Suprapubic skin (tissue), 4 donors: ENCODE measurements at regions not wholly inside any gene's neighbourhood (a gene's known extent, or its start where the extent isn't known, plus 50 kb on each side); places are given as distances from the start of the nearest gene placed in this dataset.

Experiments
- DNase-seq, 2 donors: peaks; one replicate each; pipeline ENCODE4 v3.0.0-alpha.2; 2019; ENCODE audit warnings: low spot score in 2 of 2
- H3K27ac ChIP-seq: fragments of 200-600 bp; sonication (generic); one replicate; pipeline ENCODE4 v1.5.1; 2019
- H3K27me3 ChIP-seq: fragments of 200-600 bp; sonication (generic); one replicate; pipeline ENCODE4 v1.5.1; 2019
- H3K36me3 ChIP-seq: fragments of 200-600 bp; sonication (generic); one replicate; pipeline ENCODE4 v1.5.1; 2019
- H3K4me1 ChIP-seq: fragments of 200-600 bp; sonication (generic); one replicate; pipeline ENCODE4 v1.5.1; 2019
- H3K4me3 ChIP-seq: fragments of 200-600 bp; sonication (generic); one replicate; pipeline ENCODE4 v1.5.1; 2019; ENCODE audit warnings: mild to moderate bottlenecking
- H3K9me3 ChIP-seq: fragments of 200-600 bp; sonication (generic); one replicate; pipeline ENCODE4 v1.5.1; 2019
- EP300 ChIP-seq: sonication (generic); formaldehyde crosslinking; IDR thresholded peaks from one replicate; pipeline ENCODE4 v1.6.1; 2017; ENCODE audit warnings: antibody characterized with exemption
- POLR2A ChIP-seq, 2 donors: fragments of 450-650 bp; IDR thresholded peaks; one replicate each; pipeline ENCODE4 v1.6.1; 2017; ENCODE audit warnings: antibody characterized with exemption in 2 of 2, mild to moderate bottlenecking in 2 of 2, moderate library complexity in 2 of 2
- POLR2AphosphoS5 ChIP-seq, 3 donors: sonication (generic); formaldehyde crosslinking; IDR thresholded peaks; one replicate each; pipeline ENCODE4 v1.6.1; 2017; ENCODE audit warnings: antibody characterized with exemption in 3 of 3
- WGBS: methylation state at CpG from one replicate; pipeline ENCODE4 v1.1.5; 2018; 5-methylcytosine and 5-hydroxymethylcytosine counted together
- TF ChIP-seq, protein P1 (sequence below), 2 donors: fragments of 200-600 bp in 1 of 2; fragments of 450-650 bp in 1 of 2; sonication (generic) in 1 of 2; IDR thresholded peaks; one replicate each; pipeline ENCODE4 v1.5.1; 2016 to 2019; ENCODE audit warnings: antibody characterized with exemption in 2 of 2, mild to moderate bottlenecking in 1 of 2, moderate library complexity in 1 of 2

DNA sequence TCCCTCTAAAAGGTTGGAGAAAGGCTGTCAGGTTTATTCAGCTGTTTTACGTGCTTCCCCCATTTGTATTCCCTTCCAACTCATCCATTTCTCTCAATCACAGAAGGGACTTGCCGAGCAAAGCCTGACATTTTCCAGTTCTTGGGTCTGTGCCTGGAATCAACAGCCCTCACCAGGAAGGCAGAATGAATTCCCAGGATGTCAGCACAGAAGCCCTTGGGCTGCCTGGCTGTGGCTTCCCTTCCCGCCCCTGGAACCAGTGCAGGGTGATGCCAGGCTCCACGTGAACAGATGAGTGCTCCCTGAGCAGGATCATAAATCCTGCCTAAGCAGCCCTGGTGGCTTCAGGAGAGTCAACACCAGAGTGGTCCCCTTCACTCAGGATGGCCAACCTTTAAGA lies 86.1 kb upstream of the CD83 start:
- H3K36me3 ChIP-seq, result no peaks in the 10 kb centered on the region
- no peaks in the 10 kb centered on the region for H3K9me3 ChIP-seq
- no peak overlapping the region for H3K27ac ChIP-seq
- peaks cover 20% of the 10 kb centered on the region for H3K27me3 ChIP-seq
- TF ChIP-seq POLR2A (IDR thresholded peaks at IDR 0.05) (no peak), EP300 (no peak), POLR2AphosphoS5 (IDR thresholded peaks at IDR 0.05) (no peak)
- H3K4me3 ChIP-seq, result no peak overlapping the region
- peaks cover 10% of the 10 kb centered on the region for H3K4me1 ChIP-seq
- no peak for DNase-seq
- 22% methylated on average over 3 of the region's 4 CpGs for WGBS

DNA sequence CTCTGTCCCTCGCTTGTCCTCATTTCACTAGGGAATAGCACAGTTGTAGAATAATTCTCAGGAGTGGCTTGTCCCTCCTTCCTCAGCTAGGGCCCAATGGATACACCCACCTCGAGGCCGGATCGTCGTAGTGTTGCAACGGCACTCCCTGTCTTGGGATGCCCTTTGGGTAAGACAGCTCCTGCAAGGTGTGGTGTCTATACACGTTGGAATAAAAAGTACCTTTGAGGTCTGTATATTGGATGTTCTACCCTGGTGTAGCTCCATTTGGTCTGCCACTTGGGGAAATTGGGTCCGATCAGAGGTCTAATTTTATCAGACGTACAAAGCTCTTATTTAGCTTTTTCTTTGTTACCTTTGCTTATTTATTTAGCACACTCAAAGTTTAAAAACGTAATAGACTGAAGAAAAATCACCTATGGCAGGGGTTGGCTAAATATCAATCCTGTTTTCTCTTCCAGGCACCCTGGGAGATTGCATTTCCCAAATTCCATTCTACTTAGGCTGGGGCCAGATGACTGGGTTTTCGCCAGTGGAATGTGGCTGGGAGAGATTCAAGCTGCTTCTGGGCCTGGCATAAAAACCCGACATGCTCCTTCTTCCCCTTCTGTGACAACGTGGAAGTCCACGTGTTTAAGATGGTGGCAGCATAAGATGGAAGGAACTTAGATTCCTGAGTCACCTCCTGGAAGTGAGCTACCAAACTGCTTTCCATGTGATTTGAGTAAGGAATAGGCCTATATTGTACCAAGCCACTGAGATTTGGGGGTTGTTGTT lies 82.3 kb upstream of the CD83 start:
- no peak overlapping the region for H3K4me3 ChIP-seq
- no peaks in the 10 kb centered on the region for H3K36me3 ChIP-seq
- no peak for DNase-seq
- H3K27me3 ChIP-seq, result peaks cover 20% of the 10 kb centered on the region
- WGBS, result 56% methylated on average over 14 of the region's 14 CpGs
- no peaks in the 10 kb centered on the region for H3K9me3 ChIP-seq
- H3K27ac ChIP-seq, result peak overlapping the region; percentile 27
- TF ChIP-seq POLR2A (IDR thresholded peaks at IDR 0.05) (no peak), POLR2AphosphoS5 (IDR thresholded peaks at IDR 0.05) (no peak), EP300 (no peak)
- TF ChIP-seq, protein P1, sequence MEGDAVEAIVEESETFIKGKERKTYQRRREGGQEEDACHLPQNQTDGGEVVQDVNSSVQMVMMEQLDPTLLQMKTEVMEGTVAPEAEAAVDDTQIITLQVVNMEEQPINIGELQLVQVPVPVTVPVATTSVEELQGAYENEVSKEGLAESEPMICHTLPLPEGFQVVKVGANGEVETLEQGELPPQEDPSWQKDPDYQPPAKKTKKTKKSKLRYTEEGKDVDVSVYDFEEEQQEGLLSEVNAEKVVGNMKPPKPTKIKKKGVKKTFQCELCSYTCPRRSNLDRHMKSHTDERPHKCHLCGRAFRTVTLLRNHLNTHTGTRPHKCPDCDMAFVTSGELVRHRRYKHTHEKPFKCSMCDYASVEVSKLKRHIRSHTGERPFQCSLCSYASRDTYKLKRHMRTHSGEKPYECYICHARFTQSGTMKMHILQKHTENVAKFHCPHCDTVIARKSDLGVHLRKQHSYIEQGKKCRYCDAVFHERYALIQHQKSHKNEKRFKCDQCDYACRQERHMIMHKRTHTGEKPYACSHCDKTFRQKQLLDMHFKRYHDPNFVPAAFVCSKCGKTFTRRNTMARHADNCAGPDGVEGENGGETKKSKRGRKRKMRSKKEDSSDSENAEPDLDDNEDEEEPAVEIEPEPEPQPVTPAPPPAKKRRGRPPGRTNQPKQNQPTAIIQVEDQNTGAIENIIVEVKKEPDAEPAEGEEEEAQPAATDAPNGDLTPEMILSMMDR (IDR thresholded peaks at IDR 0.05), result no peak
- peaks cover 15% of the 10 kb centered on the region for H3K4me1 ChIP-seq

- Histone ChIP-seq H3K9me3 (no peaks in the 10 kb centered on the region), H3K36me3 (no peaks in the 10 kb centered on the region), H3K4me1 (peaks cover 15% of the 10 kb centered on the region), H3K4me3 (no peak overlapping the region), H3K27ac (peak overlapping the region; percentile 27), H3K27me3 (peaks cover 20% of the 10 kb centered on the region)
- TF ChIP-seq, protein P1 (IDR thresholded peaks at IDR 0.05), result no peak
- no peak for TF ChIP-seq EP300
- TF ChIP-seq POLR2A (IDR thresholded peaks at IDR 0.05), result no peak
- no peak for TF ChIP-seq POLR2AphosphoS5 (IDR thresholded peaks at IDR 0.05)
- WGBS, result 81% methylated on average over 3 of the region's 3 CpGs
- no peak for DNase-seq
Observed at GRCh38 chr6:14035874-14036273, 81.7 kb upstream of the CD83 start.

GRCh38 chr6:14036911-14037310 lies 80.7 kb upstream of the CD83 start:
- H3K27ac ChIP-seq, result no peak overlapping the region
- H3K36me3 ChIP-seq, result no peaks in the 10 kb centered on the region
- DNase-seq, result no peak
- peaks cover 15% of the 10 kb centered on the region for H3K4me1 ChIP-seq
- no peaks in the 10 kb centered on the region for H3K9me3 ChIP-seq
- peaks cover 20% of the 10 kb centered on the region for H3K27me3 ChIP-seq
- 60% methylated on average over 4 of the region's 4 CpGs for WGBS
- no peak overlapping the region for H3K4me3 ChIP-seq
- TF ChIP-seq EP300, result no peak
- TF ChIP-seq, protein P1 (IDR thresholded peaks at IDR 0.05), result no peak
- TF ChIP-seq POLR2A (IDR thresholded peaks at IDR 0.05), result no peak
- TF ChIP-seq POLR2AphosphoS5 (IDR thresholded peaks at IDR 0.05), result no peak

GRCh38 chr6:14037402-14038277 lies 79.9 kb upstream of the CD83 start:
- no peaks in the 10 kb centered on the region for H3K9me3 ChIP-seq
- no peak overlapping the region for H3K27ac ChIP-seq
- WGBS, result 65% methylated on average over 12 of the region's 12 CpGs
- H3K36me3 ChIP-seq, result no peaks in the 10 kb centered on the region
- TF ChIP-seq, protein P1 (IDR thresholded peaks at IDR 0.05), result no peak
- TF ChIP-seq EP300 (no peak), POLR2A (IDR thresholded peaks at IDR 0.05) (no peak), POLR2AphosphoS5 (IDR thresholded peaks at IDR 0.05) (no peak)
- no peak for DNase-seq
- no peak overlapping the region for H3K4me3 ChIP-seq
- H3K27me3 ChIP-seq, result peaks cover 15% of the 10 kb centered on the region
- H3K4me1 ChIP-seq, result peaks cover 15% of the 10 kb centered on the region
